OCI-LY7 (cell line): ENCODE measurements at regions not wholly inside any gene's neighbourhood (a gene's known extent, or its start where the extent isn't known, plus 50 kb on each side); places are given as distances from the start of the nearest gene placed in this dataset.

Source experiments
- EZH2phosphoT487 ChIP-seq: fragments of 200-600 bp; sonication (generic); IDR thresholded peaks from 2 replicates; pipeline ENCODE4 v1.6.1; 2018; ENCODE audit warnings: low read depth, borderline replicate concordance, mild to moderate bottlenecking, mixed run types, antibody characterized with exemption, low read length, moderate library complexity, mixed read lengths
- TF ChIP-seq, protein P1 (sequence below): fragments of 200-600 bp; sonication (generic); conservative IDR thresholded peaks from 2 replicates; pipeline ENCODE4 v1.5.1; 2014; ENCODE audit warnings: mild to moderate bottlenecking, antibody characterized with exemption, low read length, moderate library complexity, mixed read lengths

DNA sequence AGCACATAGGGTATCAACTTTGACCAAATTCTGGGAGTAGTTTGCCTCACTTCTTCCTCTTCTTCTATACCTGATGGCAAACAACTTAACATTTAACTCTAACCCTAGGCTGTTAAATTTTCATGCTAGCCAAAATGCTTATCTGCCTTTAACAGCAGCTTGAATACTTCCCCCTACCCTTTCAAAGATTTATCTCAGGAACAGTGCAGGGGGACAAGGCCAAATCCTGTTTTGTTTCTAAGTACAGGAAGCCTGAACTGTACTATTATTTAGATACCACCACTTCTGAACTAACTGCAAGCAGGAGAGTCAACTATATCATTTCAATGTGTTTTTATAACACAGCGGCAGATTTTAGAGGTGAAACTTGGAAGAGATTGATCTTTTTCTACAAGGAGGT lies 104.0 kb upstream of the CNTN6 start:
- TF ChIP-seq, protein P1, sequence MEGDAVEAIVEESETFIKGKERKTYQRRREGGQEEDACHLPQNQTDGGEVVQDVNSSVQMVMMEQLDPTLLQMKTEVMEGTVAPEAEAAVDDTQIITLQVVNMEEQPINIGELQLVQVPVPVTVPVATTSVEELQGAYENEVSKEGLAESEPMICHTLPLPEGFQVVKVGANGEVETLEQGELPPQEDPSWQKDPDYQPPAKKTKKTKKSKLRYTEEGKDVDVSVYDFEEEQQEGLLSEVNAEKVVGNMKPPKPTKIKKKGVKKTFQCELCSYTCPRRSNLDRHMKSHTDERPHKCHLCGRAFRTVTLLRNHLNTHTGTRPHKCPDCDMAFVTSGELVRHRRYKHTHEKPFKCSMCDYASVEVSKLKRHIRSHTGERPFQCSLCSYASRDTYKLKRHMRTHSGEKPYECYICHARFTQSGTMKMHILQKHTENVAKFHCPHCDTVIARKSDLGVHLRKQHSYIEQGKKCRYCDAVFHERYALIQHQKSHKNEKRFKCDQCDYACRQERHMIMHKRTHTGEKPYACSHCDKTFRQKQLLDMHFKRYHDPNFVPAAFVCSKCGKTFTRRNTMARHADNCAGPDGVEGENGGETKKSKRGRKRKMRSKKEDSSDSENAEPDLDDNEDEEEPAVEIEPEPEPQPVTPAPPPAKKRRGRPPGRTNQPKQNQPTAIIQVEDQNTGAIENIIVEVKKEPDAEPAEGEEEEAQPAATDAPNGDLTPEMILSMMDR = no peak
- no peak for TF ChIP-seq EZH2phosphoT487
